ENCODE measurements at regions not wholly inside any gene's neighbourhood (a gene's known extent, or its start where the extent isn't known, plus 50 kb on each side); places are given as distances from the start of the nearest gene placed in this dataset.
A peak's percentile ranks its signal among the peaks of the same experiment; 100 is the strongest.

GRCh38 chr2:6771634-6772611, 93.8 kb downstream of the CMPK2 start:
- peak in 3 of 6 donors; percentile 26 to 92 (median 91) for DNase-seq (ENCODE audit: low read depth in 4 of 6, low spot score in 6 of 6)
- Histone ChIP-seq H3K4me1 (ENCODE audit: control insufficient read depth, insufficient read depth, low read length) (peaks cover 18% of the 10 kb centered on the region), H3K27ac (ENCODE audit: low read depth, low read length) (no peak overlapping the region), H3K36me3 (ENCODE audit: control insufficient read depth, insufficient read depth, low read length) (no peaks in the 10 kb centered on the region), H3K9me3 (ENCODE audit: control insufficient read depth, insufficient read depth, low read length) (no peaks in the 10 kb centered on the region), H3K4me3 (ENCODE audit: low read depth, low read length) (peak overlapping the region; percentile 28), H3K27me3 (ENCODE audit: control insufficient read depth, insufficient read depth, low read length) (no peaks in the 10 kb centered on the region)
- 22% methylated on average over 16 of the region's 19 CpGs for WGBS (ENCODE audit: insufficient coverage)

- H3K36me3 ChIP-seq (ENCODE audit: control insufficient read depth, insufficient read depth, low read length) = no peaks in the 10 kb centered on the region
- H3K9me3 ChIP-seq (ENCODE audit: control insufficient read depth, insufficient read depth, low read length) = no peaks in the 10 kb centered on the region
- H3K4me3 ChIP-seq (ENCODE audit: low read depth, low read length) = peak overlapping the region; percentile 28
- no peak overlapping the region for H3K27ac ChIP-seq (ENCODE audit: low read depth, low read length)
- no peaks in the 10 kb centered on the region for H3K27me3 ChIP-seq (ENCODE audit: control insufficient read depth, insufficient read depth, low read length)
- peak in 5 of 6 donors; percentile 56 to 95 (median 62) for DNase-seq (ENCODE audit: low read depth in 4 of 6, low spot score in 6 of 6)
- 1% methylated on average over 18 of the region's 29 CpGs for WGBS (ENCODE audit: insufficient coverage)
- H3K4me1 ChIP-seq (ENCODE audit: control insufficient read depth, insufficient read depth, low read length) = peaks cover 18% of the 10 kb centered on the region
Observed at GRCh38 chr2:6773007-6773693, 92.6 kb downstream of the CMPK2 start.

GRCh38 chr2:6773694-6774044, 92.0 kb downstream of the CMPK2 start:
- Histone ChIP-seq H3K36me3 (ENCODE audit: control insufficient read depth, insufficient read depth, low read length) (no peaks in the 10 kb centered on the region), H3K27ac (ENCODE audit: low read depth, low read length) (no peak overlapping the region), H3K4me1 (ENCODE audit: control insufficient read depth, insufficient read depth, low read length) (peaks cover 18% of the 10 kb centered on the region), H3K4me3 (ENCODE audit: low read depth, low read length) (no peak overlapping the region), H3K27me3 (ENCODE audit: control insufficient read depth, insufficient read depth, low read length) (no peaks in the 10 kb centered on the region), H3K9me3 (ENCODE audit: control insufficient read depth, insufficient read depth, low read length) (no peaks in the 10 kb centered on the region)
- DNase-seq (ENCODE audit: low read depth in 4 of 6, low spot score in 6 of 6) = no peak
- WGBS (ENCODE audit: insufficient coverage) = 51% methylated on average over 5 of the region's 7 CpGs

DNA sequence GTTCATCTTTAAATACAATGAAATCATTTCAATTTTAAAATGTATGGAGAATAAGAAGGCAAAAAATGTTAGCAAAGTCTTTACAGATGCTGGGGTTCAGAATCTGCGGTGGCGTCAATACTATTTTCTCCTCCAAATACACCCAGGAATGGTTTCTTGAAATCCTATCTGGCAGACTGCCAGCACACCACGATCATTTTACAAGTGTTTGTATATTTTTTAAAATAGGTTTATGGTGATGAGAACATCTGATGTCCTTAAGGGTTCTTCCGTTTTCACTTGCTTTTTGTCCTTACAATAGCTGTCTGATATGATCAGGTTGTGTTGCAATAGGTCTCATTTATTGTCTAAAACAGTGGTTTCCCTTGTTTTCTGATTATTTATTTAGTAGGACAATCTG, 89.6 kb downstream of the CMPK2 start:
- no peaks in the 10 kb centered on the region for H3K36me3 ChIP-seq (ENCODE audit: control insufficient read depth, insufficient read depth, low read length)
- no peak overlapping the region for H3K27ac ChIP-seq (ENCODE audit: low read depth, low read length)
- H3K4me3 ChIP-seq (ENCODE audit: low read depth, low read length) = no peak overlapping the region
- H3K4me1 ChIP-seq (ENCODE audit: control insufficient read depth, insufficient read depth, low read length) = peaks cover 18% of the 10 kb centered on the region
- no peaks in the 10 kb centered on the region for H3K9me3 ChIP-seq (ENCODE audit: control insufficient read depth, insufficient read depth, low read length)
- no peaks in the 10 kb centered on the region for H3K27me3 ChIP-seq (ENCODE audit: control insufficient read depth, insufficient read depth, low read length)
- WGBS (ENCODE audit: insufficient coverage) = no CpG with 5 or more reads among the region's 4 CpGs
- DNase-seq (ENCODE audit: low read depth in 4 of 6, low spot score in 6 of 6) = no peak

DNA sequence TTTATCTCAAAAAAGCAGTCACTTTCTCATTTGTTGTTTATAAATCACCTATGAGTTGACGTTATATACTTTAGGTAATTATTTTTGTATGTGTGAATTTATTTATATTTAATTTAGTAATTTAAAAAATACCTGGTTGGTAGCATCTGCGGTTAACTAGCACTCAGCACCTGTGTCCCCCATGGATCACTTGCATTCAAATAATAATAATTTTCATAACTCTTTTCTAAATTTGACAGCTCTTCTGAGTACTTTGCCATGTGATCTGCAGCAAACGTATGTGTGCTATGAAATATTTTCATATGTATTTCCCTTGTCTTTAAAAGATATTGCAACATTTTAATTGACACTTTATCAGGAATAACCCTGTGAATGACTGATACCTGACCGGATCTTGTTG, 88.1 kb downstream of the CMPK2 start:
- no peak for DNase-seq (ENCODE audit: low read depth in 4 of 6, low spot score in 6 of 6)
- Histone ChIP-seq H3K36me3 (ENCODE audit: control insufficient read depth, insufficient read depth, low read length) (no peaks in the 10 kb centered on the region), H3K27ac (ENCODE audit: low read depth, low read length) (no peak overlapping the region), H3K27me3 (ENCODE audit: control insufficient read depth, insufficient read depth, low read length) (no peaks in the 10 kb centered on the region), H3K4me3 (ENCODE audit: low read depth, low read length) (no peak overlapping the region), H3K4me1 (ENCODE audit: control insufficient read depth, insufficient read depth, low read length) (peaks cover 10% of the 10 kb centered on the region), H3K9me3 (ENCODE audit: control insufficient read depth, insufficient read depth, low read length) (no peaks in the 10 kb centered on the region)
- no CpG with 5 or more reads among the region's 4 CpGs for WGBS (ENCODE audit: insufficient coverage)

- Histone ChIP-seq H3K27me3 (ENCODE audit: control insufficient read depth, insufficient read depth, low read length) (no peaks in the 10 kb centered on the region), H3K4me1 (ENCODE audit: control insufficient read depth, insufficient read depth, low read length) (peaks cover 5% of the 10 kb centered on the region), H3K9me3 (ENCODE audit: control insufficient read depth, insufficient read depth, low read length) (no peaks in the 10 kb centered on the region), H3K4me3 (ENCODE audit: low read depth, low read length) (no peak overlapping the region), H3K27ac (ENCODE audit: low read depth, low read length) (no peak overlapping the region), H3K36me3 (ENCODE audit: control insufficient read depth, insufficient read depth, low read length) (no peaks in the 10 kb centered on the region)
- peak in 4 of 6 donors; percentile 7 to 91 (median 40) for DNase-seq (ENCODE audit: low read depth in 4 of 6, low spot score in 6 of 6)
- 21% methylated on average over 5 of the region's 8 CpGs for WGBS (ENCODE audit: insufficient coverage)
Observed at GRCh38 chr2:6780765-6781274, 84.9 kb downstream of the CMPK2 start.

DNA sequence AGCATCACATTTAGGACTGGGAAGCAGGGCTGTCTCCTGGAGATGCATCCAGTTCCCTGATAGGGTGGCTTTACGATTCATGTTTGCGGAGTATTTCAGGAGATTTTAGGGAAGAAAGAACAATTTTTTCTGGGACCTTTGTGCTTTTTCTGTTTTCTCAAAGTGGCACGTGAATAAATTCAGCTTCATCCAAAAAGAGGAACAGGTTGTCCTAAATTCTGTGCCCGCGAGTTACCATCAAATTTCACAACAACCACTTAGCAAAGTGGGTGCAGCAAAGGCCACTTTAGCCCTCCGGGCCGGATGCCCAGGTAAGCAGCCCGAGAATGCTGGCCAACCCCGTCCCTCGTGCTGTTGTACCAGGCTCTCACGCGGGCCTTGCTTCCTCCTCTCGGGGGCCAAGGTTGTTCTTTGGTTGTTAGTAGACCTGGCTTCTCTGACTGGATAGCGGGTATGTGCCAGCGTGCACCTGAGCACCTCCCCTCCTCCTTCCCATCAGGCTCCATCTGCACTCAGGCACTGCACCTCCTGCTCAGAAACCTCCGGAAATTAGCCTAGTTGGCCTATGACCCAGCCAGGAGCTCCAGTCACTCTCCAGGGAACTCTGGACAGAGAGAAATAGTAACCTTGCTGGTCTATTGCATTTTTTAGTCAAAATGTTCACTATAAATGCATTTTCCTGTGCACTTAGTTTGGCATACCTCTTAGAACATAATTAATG, 83.0 kb downstream of the CMPK2 start:
- WGBS (ENCODE audit: insufficient coverage) = 93% methylated on average over 8 of the region's 16 CpGs
- DNase-seq (ENCODE audit: low read depth in 4 of 6, low spot score in 6 of 6) = no peak
- H3K4me3 ChIP-seq (ENCODE audit: low read depth, low read length) = no peak overlapping the region

GRCh38 chr2:6783238-6783614, 82.5 kb downstream of the CMPK2 start:
- no peaks in the 10 kb centered on the region for H3K36me3 ChIP-seq (ENCODE audit: control insufficient read depth, insufficient read depth, low read length)
- peaks cover 1% of the 10 kb centered on the region for H3K9me3 ChIP-seq (ENCODE audit: control insufficient read depth, insufficient read depth, low read length)
- no peak for DNase-seq (ENCODE audit: low read depth in 4 of 6, low spot score in 6 of 6)
- H3K27ac ChIP-seq (ENCODE audit: low read depth, low read length) = no peak overlapping the region
- H3K4me1 ChIP-seq (ENCODE audit: control insufficient read depth, insufficient read depth, low read length) = peaks cover 5% of the 10 kb centered on the region
- 52% methylated on average over 5 of the region's 6 CpGs for WGBS (ENCODE audit: insufficient coverage)
- H3K4me3 ChIP-seq (ENCODE audit: low read depth, low read length) = no peak overlapping the region
- H3K27me3 ChIP-seq (ENCODE audit: control insufficient read depth, insufficient read depth, low read length) = no peaks in the 10 kb centered on the region

More for the DNA sequence above, 83.0 kb downstream of the CMPK2 start:
- Histone ChIP-seq H3K27me3 (ENCODE audit: control insufficient read depth, insufficient read depth, low read length) (no peaks in the 10 kb centered on the region), H3K36me3 (ENCODE audit: control insufficient read depth, insufficient read depth, low read length) (no peaks in the 10 kb centered on the region), H3K27ac (ENCODE audit: low read depth, low read length) (no peak overlapping the region), H3K4me1 (ENCODE audit: control insufficient read depth, insufficient read depth, low read length) (peaks cover 5% of the 10 kb centered on the region), H3K9me3 (ENCODE audit: control insufficient read depth, insufficient read depth, low read length) (peaks cover 1% of the 10 kb centered on the region)

- WGBS (ENCODE audit: insufficient coverage) = 100% methylated on average over 1 of the region's 2 CpGs
- no peaks in the 10 kb centered on the region for H3K36me3 ChIP-seq (ENCODE audit: control insufficient read depth, insufficient read depth, low read length)
- H3K4me1 ChIP-seq (ENCODE audit: control insufficient read depth, insufficient read depth, low read length) = peaks cover 5% of the 10 kb centered on the region
- H3K27me3 ChIP-seq (ENCODE audit: control insufficient read depth, insufficient read depth, low read length) = no peaks in the 10 kb centered on the region
- no peak overlapping the region for H3K4me3 ChIP-seq (ENCODE audit: low read depth, low read length)
- H3K27ac ChIP-seq (ENCODE audit: low read depth, low read length) = no peak overlapping the region
- peaks cover 1% of the 10 kb centered on the region for H3K9me3 ChIP-seq (ENCODE audit: control insufficient read depth, insufficient read depth, low read length)
- no peak for DNase-seq (ENCODE audit: low read depth in 4 of 6, low spot score in 6 of 6)
Observed at GRCh38 chr2:6784291-6784690, 81.4 kb downstream of the CMPK2 start.

All from spinal cord (tissue), 9 donors.